CD4-positive, alpha-beta memory T cell (primary cell): ENCODE measurements at regions not wholly inside any gene's neighbourhood (a gene's known extent, or its start where the extent isn't known, plus 50 kb on each side); places are given as distances from the start of the nearest gene placed in this dataset.

ENCODE experiments used
- CTCF ChIA-PET: fragments of 350-600 bp; sonication (Branson Sonifier 250); formaldehyde crosslinking; loops from one replicate; lab custom pipeline; 2021; ENCODE audit warnings: inconsistent platforms; ENCODE audit not compliant: partially characterized antibody; lab: Charles Lee
- POLR2A ChIA-PET: fragments of 350-600 bp; sonication (Branson Sonifier 250); formaldehyde crosslinking; loops from one replicate; lab custom pipeline; 2021; ENCODE audit not compliant: partially characterized antibody; lab: Charles Lee
- DNase-seq, 5 donors: peaks; one replicate each; pipeline versions ENCODE4 v3.0.0 to v3.0.0-alpha.2; 2020 to 2022; ENCODE audit warnings: mixed read lengths in 1 of 5
- H3K27ac ChIP-seq: one replicate; pipeline ENCODE4 v1.7.0; 2013; ENCODE audit warnings: low read depth, low read length
- H3K27me3 ChIP-seq: 2 replicates; pipeline ENCODE4 v1.7.0; 2013; ENCODE audit warnings: mild to moderate bottlenecking, low read length, moderate library complexity; ENCODE audit not compliant: insufficient read depth
- H3K36me3 ChIP-seq: 2 replicates; pipeline ENCODE4 v1.7.0; 2013; ENCODE audit warnings: mild to moderate bottlenecking, low read length, moderate library complexity; ENCODE audit not compliant: insufficient read depth
- H3K4me1 ChIP-seq: 2 replicates; pipeline ENCODE4 v1.7.0; 2013; ENCODE audit warnings: mild to moderate bottlenecking, low read length, moderate library complexity; ENCODE audit not compliant: insufficient read depth
- H3K4me3 ChIP-seq, 2 donors: one replicate each; pipeline ENCODE4 v1.7.0; 2013; ENCODE audit warnings: low read length in 2 of 2, mild to moderate bottlenecking in 1 of 2
- H3K9me3 ChIP-seq, 2 donors: one replicate each; pipeline ENCODE4 v1.7.0; 2013; ENCODE audit warnings: low read length in 2 of 2, control low read depth in 1 of 2; ENCODE audit not compliant: control insufficient read depth in 1 of 2
- H3K27ac Mint-ChIP-seq, 7 donors: one replicate each; pipeline ENCODE4 v1.8.0; 2020 to 2021; ENCODE audit warnings: mixed read lengths in 7 of 7, mild to moderate bottlenecking in 6 of 7, inconsistent platforms in 3 of 7, moderate library complexity in 3 of 7
- H3K27me3 Mint-ChIP-seq, 2 donors: one replicate each; pipeline ENCODE4 v1.8.0; 2020 to 2021; ENCODE audit warnings: mixed read lengths in 2 of 2
- H3K36me3 Mint-ChIP-seq, 2 donors: one replicate each; pipeline ENCODE4 v1.8.0; 2020 to 2021; ENCODE audit warnings: mixed read lengths in 2 of 2, inconsistent platforms in 1 of 2, mild to moderate bottlenecking in 1 of 2
- H3K4me1 Mint-ChIP-seq, 4 donors: one replicate each; pipeline ENCODE4 v1.8.0; 2020 to 2021; ENCODE audit warnings: mixed read lengths in 4 of 4, mild to moderate bottlenecking in 1 of 4
- H3K4me3 Mint-ChIP-seq, 8 donors: one replicate each; pipeline ENCODE4 v1.8.0; 2020 to 2021; ENCODE audit warnings: mixed read lengths in 8 of 8, mild to moderate bottlenecking in 7 of 8, moderate library complexity in 6 of 8, inconsistent platforms in 3 of 8
- H3K9me3 Mint-ChIP-seq, 8 donors: one replicate each; pipeline ENCODE4 v1.8.0; 2020 to 2021; ENCODE audit warnings: mixed read lengths in 8 of 8, mild to moderate bottlenecking in 5 of 8, inconsistent platforms in 3 of 8, moderate library complexity in 1 of 8
- intact Hi-C: fragments of 100-400 bp; cut with micrococcal nuclease; formaldehyde crosslinking; loops from one replicate; pipeline ENCODE4 v1.15.1; 2023

DNA sequence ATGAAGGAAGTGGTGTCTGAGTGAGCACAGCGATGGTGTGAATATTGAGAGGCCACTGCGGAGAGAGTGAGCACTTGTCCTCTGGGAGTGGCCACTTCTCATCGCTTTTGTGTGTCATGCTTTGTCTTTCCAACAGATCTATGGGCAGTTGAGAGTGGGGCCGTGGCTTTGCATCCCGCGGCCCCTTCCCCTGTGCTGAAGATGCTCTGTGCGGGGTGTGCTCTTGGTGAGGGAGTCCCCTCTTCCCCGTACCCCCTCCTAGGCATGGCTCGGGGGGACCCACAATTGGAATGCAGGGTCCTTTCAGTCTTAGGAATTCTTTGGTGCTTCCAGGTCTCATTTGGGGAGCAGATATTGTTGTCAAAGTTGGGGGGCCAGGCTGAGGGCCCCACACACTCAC is 197.3 kb upstream of the WSCD1 start:
- no peaks in the 10 kb centered on the region for H3K36me3 ChIP-seq
- H3K27me3 ChIP-seq = no peaks in the 10 kb centered on the region
- Mint-ChIP-seq H3K4me3 (no peak overlapping the region), H3K36me3 (no peaks in the 10 kb centered on the region), H3K27me3 (peaks cover 13 to 17% of the 10 kb centered on the region in 2 donors), H3K9me3 (no peaks in the 10 kb centered on the region), H3K27ac (no peak overlapping the region), H3K4me1 (no peaks in the 10 kb centered on the region)
- H3K27ac ChIP-seq = no peak overlapping the region
- no peak for DNase-seq
- intact Hi-C loops = no loop called here
- H3K4me1 ChIP-seq = no peaks in the 10 kb centered on the region
- H3K9me3 ChIP-seq = no peaks in the 10 kb centered on the region
- CTCF ChIA-PET = no interaction called here
- no peak overlapping the region for H3K4me3 ChIP-seq
- POLR2A ChIA-PET = no interaction called here

DNA sequence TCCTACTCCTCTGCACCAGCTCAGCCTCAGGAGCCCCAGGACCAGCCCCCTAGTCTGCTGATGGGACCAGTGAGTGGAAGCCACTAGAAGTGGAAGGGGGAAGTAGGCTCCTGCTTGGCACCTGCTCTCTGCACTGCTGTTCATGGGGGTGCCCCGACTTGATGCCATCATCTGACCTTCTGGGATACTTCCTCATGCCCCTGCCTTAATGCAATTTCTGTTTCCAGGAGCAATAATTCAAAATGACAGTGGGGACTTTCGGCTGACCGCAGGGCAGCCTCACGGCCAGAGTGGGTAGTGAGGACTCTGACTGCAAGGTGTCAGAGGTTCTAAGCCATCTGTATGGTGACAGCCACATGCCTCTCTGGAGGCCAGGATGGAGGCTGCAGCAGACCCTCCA is 196.4 kb upstream of the WSCD1 start:
- Histone ChIP-seq H3K4me3 (no peak overlapping the region), H3K27me3 (no peaks in the 10 kb centered on the region), H3K27ac (no peak overlapping the region), H3K9me3 (no peaks in the 10 kb centered on the region), H3K4me1 (no peaks in the 10 kb centered on the region), H3K36me3 (no peaks in the 10 kb centered on the region)
- DNase-seq = no peak
- no peaks in the 10 kb centered on the region for H3K4me1 Mint-ChIP-seq
- POLR2A ChIA-PET = no interaction called here
- H3K27ac Mint-ChIP-seq = peak overlapping the region in 1 of 7 donors; percentile 5
- H3K9me3 Mint-ChIP-seq = no peaks in the 10 kb centered on the region
- no peak overlapping the region for H3K4me3 Mint-ChIP-seq
- no peaks in the 10 kb centered on the region for H3K36me3 Mint-ChIP-seq
- intact Hi-C loops = no loop called here
- H3K27me3 Mint-ChIP-seq = peaks cover 15 to 18% of the 10 kb centered on the region in 2 donors
- CTCF ChIA-PET = no interaction called here

DNA sequence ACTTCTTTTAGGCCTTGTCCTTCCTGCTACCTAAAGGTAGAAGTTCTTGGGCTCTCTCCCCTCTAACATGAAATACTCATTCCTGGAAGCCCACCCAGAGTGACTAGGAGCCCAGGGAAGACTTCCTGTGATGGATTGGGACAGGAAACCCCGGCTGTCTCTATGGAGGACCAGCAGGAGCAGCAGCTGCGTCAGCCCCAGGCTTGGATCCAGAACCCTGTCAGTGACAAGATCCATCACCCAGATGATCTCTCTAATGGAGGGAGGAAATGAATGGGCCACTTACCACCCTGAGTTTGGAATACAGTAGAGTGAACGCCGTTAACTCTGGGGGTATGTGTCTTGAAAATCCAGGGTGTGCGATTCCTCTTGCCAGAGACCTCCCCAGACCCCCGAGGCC is 195.7 kb upstream of the WSCD1 start:
- Histone ChIP-seq H3K4me1 (no peaks in the 10 kb centered on the region), H3K27me3 (no peaks in the 10 kb centered on the region), H3K27ac (no peak overlapping the region), H3K36me3 (no peaks in the 10 kb centered on the region), H3K4me3 (no peak overlapping the region), H3K9me3 (no peaks in the 10 kb centered on the region)
- Mint-ChIP-seq H3K4me1 (no peaks in the 10 kb centered on the region), H3K9me3 (no peaks in the 10 kb centered on the region), H3K4me3 (no peak overlapping the region), H3K36me3 (no peaks in the 10 kb centered on the region), H3K27me3 (peaks cover 16 to 18% of the 10 kb centered on the region in 2 donors), H3K27ac (no peak overlapping the region)
- intact Hi-C loops = no loop called here
- CTCF ChIA-PET = no interaction called here
- DNase-seq = no peak
- POLR2A ChIA-PET = no interaction called here

DNA sequence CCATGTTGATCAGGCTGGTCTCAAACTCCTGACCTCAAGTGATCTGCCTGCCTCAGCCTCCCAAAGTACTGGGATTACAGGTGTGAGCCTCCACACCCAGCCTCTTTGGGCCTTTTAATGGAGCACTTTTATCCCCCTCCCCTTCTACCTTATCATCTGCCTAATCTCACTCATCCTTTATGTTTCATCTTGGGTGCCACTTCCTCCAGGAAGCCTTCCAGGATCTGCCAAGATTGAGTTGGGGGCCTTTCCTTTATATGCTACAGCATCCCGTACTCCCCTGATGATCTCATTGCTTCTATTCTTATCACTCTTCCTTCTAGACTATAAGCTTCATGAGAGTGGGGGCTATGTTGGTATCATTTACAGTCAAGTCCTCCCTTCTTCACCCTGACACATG is 192.8 kb upstream of the WSCD1 start:
- Mint-ChIP-seq H3K27me3 (peaks cover 20 to 22% of the 10 kb centered on the region in 2 donors), H3K9me3 (no peaks in the 10 kb centered on the region), H3K36me3 (no peaks in the 10 kb centered on the region), H3K27ac (no peak overlapping the region), H3K4me1 (no peaks in the 10 kb centered on the region), H3K4me3 (no peak overlapping the region)
- no peak overlapping the region for H3K27ac ChIP-seq
- CTCF ChIA-PET = no interaction called here
- H3K9me3 ChIP-seq = no peaks in the 10 kb centered on the region
- intact Hi-C loops = no loop called here
- no peaks in the 10 kb centered on the region for H3K27me3 ChIP-seq
- no peaks in the 10 kb centered on the region for H3K36me3 ChIP-seq
- no peak for DNase-seq
- POLR2A ChIA-PET = no interaction called here
- no peaks in the 10 kb centered on the region for H3K4me1 ChIP-seq
- no peak overlapping the region for H3K4me3 ChIP-seq

DNA sequence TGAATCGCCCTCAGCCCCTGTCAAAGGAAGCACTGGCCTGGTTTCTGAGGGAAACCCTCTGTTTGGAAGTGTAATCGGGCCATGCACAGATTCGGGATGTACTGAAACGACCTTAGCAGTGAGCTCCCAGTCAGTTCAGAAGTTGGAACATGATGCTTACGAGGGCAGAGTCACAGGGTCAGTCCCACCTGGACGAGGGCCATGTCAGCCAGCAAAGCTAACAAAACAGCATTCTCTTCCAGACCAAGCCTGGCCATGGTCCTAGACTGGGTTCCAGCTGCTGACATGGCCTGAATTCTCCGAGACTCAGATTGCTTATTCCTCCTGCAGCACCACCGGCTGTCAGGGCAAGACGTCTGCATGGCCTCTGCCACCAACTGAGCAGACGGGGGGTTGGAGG is 192.2 kb upstream of the WSCD1 start:
- no peak overlapping the region for H3K4me3 ChIP-seq
- Mint-ChIP-seq H3K9me3 (no peaks in the 10 kb centered on the region), H3K27me3 (peaks cover 18 to 22% of the 10 kb centered on the region in 2 donors), H3K4me3 (no peak overlapping the region), H3K36me3 (no peaks in the 10 kb centered on the region), H3K4me1 (no peaks in the 10 kb centered on the region), H3K27ac (no peak overlapping the region)
- H3K27ac ChIP-seq = no peak overlapping the region
- H3K27me3 ChIP-seq = no peaks in the 10 kb centered on the region
- no peaks in the 10 kb centered on the region for H3K36me3 ChIP-seq
- no peaks in the 10 kb centered on the region for H3K9me3 ChIP-seq
- ChIA-PET POLR2A (no interaction called here), CTCF (no interaction called here)
- DNase-seq = no peak
- no peaks in the 10 kb centered on the region for H3K4me1 ChIP-seq
- intact Hi-C loops = no loop called here

DNA sequence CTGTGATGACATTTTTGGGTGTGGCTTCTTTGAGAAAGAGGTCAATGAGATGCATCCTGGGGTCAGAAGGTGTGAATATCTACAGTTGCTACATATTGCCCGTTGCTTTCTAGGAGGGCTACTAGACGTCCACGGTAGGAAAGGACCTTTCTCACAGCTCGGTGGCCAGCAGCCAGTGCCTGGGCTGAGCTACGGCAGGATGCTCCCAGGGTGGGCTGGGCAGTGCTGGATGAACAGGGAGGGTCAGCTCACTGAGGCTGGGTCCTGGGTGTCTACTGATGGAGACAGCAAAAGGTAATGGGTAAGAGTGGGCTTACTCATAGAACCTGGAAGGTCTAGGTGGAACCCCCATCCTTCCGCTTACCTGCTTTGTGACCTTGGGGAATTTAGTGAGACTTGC is 188.3 kb upstream of the WSCD1 start:
- Mint-ChIP-seq H3K27me3 (peaks cover 14 to 18% of the 10 kb centered on the region in 2 donors), H3K9me3 (no peaks in the 10 kb centered on the region), H3K27ac (peak overlapping the region in 1 of 7 donors; percentile 6), H3K4me3 (no peak overlapping the region), H3K36me3 (no peaks in the 10 kb centered on the region), H3K4me1 (no peaks in the 10 kb centered on the region)
- DNase-seq = no peak
- Histone ChIP-seq H3K27ac (no peak overlapping the region), H3K27me3 (no peaks in the 10 kb centered on the region), H3K9me3 (no peaks in the 10 kb centered on the region), H3K4me1 (no peaks in the 10 kb centered on the region), H3K4me3 (no peak overlapping the region), H3K36me3 (no peaks in the 10 kb centered on the region)
- intact Hi-C loops = no loop called here
- ChIA-PET POLR2A (no interaction called here), CTCF (no interaction called here)

DNA sequence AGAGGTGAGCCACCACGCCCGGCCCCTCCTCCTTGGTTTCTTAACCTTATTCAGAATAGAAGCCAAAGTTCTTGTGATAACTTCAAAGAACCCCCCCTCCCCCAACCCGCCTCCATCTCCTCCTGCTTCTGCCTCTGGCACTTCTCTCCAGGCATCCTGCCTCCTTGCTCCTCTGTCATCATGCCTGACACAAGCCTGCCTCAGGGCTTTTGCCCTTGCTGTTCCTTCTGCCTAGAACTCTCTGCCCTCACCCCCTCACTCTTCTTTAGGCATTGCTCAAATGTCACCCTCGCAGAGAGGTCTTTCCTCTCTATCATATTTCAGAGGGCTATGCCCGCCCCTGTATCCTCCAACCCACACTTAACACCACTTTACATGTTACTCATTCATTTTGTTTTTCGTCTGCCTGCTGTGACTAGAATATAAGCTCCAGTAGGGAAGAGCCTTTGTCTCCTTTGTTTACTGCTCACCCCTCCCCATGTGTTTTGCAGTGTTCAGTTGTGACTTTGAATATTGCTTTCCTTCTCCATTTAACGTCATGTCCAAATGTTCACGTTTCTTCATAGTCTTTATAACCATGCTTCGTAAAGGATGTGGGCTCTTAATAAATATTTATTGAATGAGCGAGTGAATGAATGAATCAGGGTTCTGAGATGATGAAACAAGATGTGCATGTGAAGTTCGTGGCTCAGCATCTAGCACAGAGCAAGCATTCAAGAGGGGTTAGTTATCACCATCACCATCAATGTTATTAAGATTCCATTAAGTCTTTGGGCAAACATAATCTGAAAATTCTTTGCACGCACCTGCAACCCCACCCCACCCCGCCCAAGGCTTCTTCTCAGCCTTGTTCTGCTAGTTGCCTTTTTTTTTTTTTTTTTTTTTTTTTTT is 186.2 kb upstream of the WSCD1 start:
- no peaks in the 10 kb centered on the region for H3K36me3 ChIP-seq
- Mint-ChIP-seq H3K27ac (no peak overlapping the region), H3K4me3 (no peak overlapping the region), H3K4me1 (no peaks in the 10 kb centered on the region), H3K36me3 (no peaks in the 10 kb centered on the region), H3K9me3 (no peaks in the 10 kb centered on the region), H3K27me3 (peaks cover 18 to 19% of the 10 kb centered on the region in 2 donors)
- H3K27me3 ChIP-seq = no peaks in the 10 kb centered on the region
- no peaks in the 10 kb centered on the region for H3K4me1 ChIP-seq
- no peaks in the 10 kb centered on the region for H3K9me3 ChIP-seq
- no peak overlapping the region for H3K27ac ChIP-seq
- intact Hi-C loops = no loop called here
- DNase-seq = no peak
- ChIA-PET POLR2A (no interaction called here), CTCF (no interaction called here)
- H3K4me3 ChIP-seq = no peak overlapping the region
